Ishikawa (cell line): ENCODE measurements at regions not wholly inside any gene's neighbourhood (a gene's known extent, or its start where the extent isn't known, plus 50 kb on each side); places are given as distances from the start of the nearest gene placed in this dataset.

ENCODE experiments used
- CEBPB ChIP-seq: IDR thresholded peaks from 2 replicates; pipeline ENCODE4 v1.6.1; 2012
- CREB1 ChIP-seq: IDR thresholded peaks from 2 replicates; pipeline ENCODE4 v1.6.1; 2012; ENCODE audit warnings: low read depth
- EGR1 ChIP-seq: IDR thresholded peaks from 2 replicates; pipeline ENCODE4 v1.6.1; 2012
- EP300 ChIP-seq: IDR thresholded peaks from 2 replicates; pipeline ENCODE4 v1.6.1; 2012; ENCODE audit warnings: borderline replicate concordance
- FOXM1 ChIP-seq: IDR thresholded peaks from 2 replicates; pipeline ENCODE4 v1.6.1; 2012; ENCODE audit warnings: low read depth, borderline replicate concordance
- MAX ChIP-seq: IDR thresholded peaks from 2 replicates; pipeline ENCODE4 v1.6.1; 2012
- TCF12 ChIP-seq: IDR thresholded peaks from 2 replicates; pipeline ENCODE4 v1.6.1; 2012; ENCODE audit warnings: low read depth
- TEAD4 ChIP-seq: IDR thresholded peaks from 2 replicates; pipeline ENCODE4 v1.6.1; 2012
- ZBTB7A ChIP-seq: IDR thresholded peaks from 2 replicates; pipeline ENCODE4 v1.6.1; 2012; ENCODE audit warnings: low read depth
- TF ChIP-seq, protein P1 (sequence below): IDR thresholded peaks from 2 replicates; pipeline ENCODE4 v1.6.1; 2012; ENCODE audit warnings: low read depth, mild to moderate bottlenecking
- TF ChIP-seq, protein P2 (sequence below): IDR thresholded peaks from 2 replicates; pipeline ENCODE4 v1.6.1; 2012

GRCh38 chr12:42735861-42736361 lies 146.4 kb upstream of the PRICKLE1 start:
- TF ChIP-seq, protein P1, sequence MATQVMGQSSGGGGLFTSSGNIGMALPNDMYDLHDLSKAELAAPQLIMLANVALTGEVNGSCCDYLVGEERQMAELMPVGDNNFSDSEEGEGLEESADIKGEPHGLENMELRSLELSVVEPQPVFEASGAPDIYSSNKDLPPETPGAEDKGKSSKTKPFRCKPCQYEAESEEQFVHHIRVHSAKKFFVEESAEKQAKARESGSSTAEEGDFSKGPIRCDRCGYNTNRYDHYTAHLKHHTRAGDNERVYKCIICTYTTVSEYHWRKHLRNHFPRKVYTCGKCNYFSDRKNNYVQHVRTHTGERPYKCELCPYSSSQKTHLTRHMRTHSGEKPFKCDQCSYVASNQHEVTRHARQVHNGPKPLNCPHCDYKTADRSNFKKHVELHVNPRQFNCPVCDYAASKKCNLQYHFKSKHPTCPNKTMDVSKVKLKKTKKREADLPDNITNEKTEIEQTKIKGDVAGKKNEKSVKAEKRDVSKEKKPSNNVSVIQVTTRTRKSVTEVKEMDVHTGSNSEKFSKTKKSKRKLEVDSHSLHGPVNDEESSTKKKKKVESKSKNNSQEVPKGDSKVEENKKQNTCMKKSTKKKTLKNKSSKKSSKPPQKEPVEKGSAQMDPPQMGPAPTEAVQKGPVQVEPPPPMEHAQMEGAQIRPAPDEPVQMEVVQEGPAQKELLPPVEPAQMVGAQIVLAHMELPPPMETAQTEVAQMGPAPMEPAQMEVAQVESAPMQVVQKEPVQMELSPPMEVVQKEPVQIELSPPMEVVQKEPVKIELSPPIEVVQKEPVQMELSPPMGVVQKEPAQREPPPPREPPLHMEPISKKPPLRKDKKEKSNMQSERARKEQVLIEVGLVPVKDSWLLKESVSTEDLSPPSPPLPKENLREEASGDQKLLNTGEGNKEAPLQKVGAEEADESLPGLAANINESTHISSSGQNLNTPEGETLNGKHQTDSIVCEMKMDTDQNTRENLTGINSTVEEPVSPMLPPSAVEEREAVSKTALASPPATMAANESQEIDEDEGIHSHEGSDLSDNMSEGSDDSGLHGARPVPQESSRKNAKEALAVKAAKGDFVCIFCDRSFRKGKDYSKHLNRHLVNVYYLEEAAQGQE = no peak
- TF ChIP-seq TCF12 = no peak
- no peak for TF ChIP-seq MAX
- TF ChIP-seq ZBTB7A = no peak
- TF ChIP-seq, protein P2, sequence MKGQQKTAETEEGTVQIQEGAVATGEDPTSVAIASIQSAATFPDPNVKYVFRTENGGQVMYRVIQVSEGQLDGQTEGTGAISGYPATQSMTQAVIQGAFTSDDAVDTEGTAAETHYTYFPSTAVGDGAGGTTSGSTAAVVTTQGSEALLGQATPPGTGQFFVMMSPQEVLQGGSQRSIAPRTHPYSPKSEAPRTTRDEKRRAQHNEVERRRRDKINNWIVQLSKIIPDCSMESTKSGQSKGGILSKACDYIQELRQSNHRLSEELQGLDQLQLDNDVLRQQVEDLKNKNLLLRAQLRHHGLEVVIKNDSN = no peak
- no peak for TF ChIP-seq EGR1
- TF ChIP-seq EP300 = no peak
- no peak for TF ChIP-seq FOXM1
- TF ChIP-seq CEBPB = no peak
- TF ChIP-seq TEAD4 = no peak
- no peak for TF ChIP-seq CREB1
